Keratinocyte (primary cell): ENCODE measurements at regions not wholly inside any gene's neighbourhood (a gene's known extent, or its start where the extent isn't known, plus 50 kb on each side); places are given as distances from the start of the nearest gene placed in this dataset.

Source experiments
- EZH2 ChIP-seq: IDR thresholded peaks from one replicate; pipeline ENCODE4 v1.6.1; 2012; ENCODE audit warnings: inconsistent platforms, mild to moderate bottlenecking, low read length, moderate library complexity
- TF ChIP-seq, protein P1 (sequence below), 3 experiments: IDR thresholded peaks in 1 of 3; conservative IDR thresholded peaks in 1 of 3; optimal IDR thresholded peaks in 1 of 3; 2 replicates in 2 of 3; 3 replicates in 1 of 3; pipeline versions ENCODE3 to v1.5.1; 2011; ENCODE audit warnings: low read length in 3 of 3, mild to moderate bottlenecking in 3 of 3, moderate library complexity in 2 of 3, control low read depth in 1 of 3, inconsistent platforms in 1 of 3; ENCODE audit not compliant: insufficient read depth in 2 of 3; ENCODE audit errors: extremely low read depth in 1 of 3

DNA sequence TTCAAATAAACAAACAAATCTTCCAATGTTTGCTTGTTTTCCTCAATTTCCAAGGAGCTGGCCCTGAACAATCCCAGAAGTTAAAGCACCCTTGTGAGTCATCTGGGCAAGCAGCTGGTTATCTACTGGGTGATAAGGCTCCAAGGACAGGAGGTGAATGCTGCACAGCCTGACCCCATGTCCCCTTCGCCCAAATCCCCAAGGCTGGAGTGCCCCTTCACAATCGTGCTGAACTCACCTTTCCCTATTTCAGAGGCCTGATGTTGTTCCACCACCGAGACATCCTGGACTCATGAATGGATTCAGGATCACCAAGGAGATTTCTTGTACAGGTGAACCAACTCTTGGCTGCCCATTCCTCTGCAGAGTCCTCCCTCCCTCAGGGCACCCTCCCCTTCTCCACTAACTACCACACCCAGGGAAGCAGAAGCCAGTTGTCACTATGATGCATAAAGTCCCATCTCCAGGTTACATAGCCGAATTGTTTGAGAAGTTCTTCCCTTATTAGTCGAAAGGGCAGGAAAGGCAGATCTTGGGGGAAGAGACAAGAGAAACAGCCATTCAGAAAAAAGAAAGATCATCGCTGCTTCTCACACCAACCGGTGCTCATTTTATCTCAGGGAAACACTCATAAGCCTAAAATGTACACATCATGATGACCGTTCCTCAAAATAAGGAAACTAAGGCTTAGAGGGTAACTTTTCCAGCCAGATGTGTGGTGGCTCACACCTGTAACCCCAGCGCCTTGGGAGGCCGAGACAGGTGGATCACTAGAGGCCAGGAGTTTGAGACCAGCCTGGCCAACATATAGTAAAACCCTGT, 138.8 kb upstream of the RREB1 start:
- TF ChIP-seq, protein P1, sequence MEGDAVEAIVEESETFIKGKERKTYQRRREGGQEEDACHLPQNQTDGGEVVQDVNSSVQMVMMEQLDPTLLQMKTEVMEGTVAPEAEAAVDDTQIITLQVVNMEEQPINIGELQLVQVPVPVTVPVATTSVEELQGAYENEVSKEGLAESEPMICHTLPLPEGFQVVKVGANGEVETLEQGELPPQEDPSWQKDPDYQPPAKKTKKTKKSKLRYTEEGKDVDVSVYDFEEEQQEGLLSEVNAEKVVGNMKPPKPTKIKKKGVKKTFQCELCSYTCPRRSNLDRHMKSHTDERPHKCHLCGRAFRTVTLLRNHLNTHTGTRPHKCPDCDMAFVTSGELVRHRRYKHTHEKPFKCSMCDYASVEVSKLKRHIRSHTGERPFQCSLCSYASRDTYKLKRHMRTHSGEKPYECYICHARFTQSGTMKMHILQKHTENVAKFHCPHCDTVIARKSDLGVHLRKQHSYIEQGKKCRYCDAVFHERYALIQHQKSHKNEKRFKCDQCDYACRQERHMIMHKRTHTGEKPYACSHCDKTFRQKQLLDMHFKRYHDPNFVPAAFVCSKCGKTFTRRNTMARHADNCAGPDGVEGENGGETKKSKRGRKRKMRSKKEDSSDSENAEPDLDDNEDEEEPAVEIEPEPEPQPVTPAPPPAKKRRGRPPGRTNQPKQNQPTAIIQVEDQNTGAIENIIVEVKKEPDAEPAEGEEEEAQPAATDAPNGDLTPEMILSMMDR (optimal IDR thresholded peaks at IDR 0.05 in 1 of 3, IDR thresholded peaks at IDR 0.05 in 1 of 3, conservative IDR thresholded peaks at IDR 0.05 in 1 of 3; ENCODE audit: extremely low read depth in 1 of 3, insufficient read depth in 2 of 3, low read length in 3 of 3), result no peak
- no peak for TF ChIP-seq EZH2
